GM12878 (cell line): ENCODE measurements at regions not wholly inside any gene's neighbourhood (a gene's known extent, or its start where the extent isn't known, plus 50 kb on each side); places are given as distances from the start of the nearest gene placed in this dataset. TPM values are rescaled to one million over a fixed set of nuclear protein-coding genes. Genes with fewer than 3 reads are reported as not detected.

Experiments
- ATAC-seq: fragments of 200-7000 bp; cut with Tn5 transposase; 3 replicates; pipeline ENCODE4 v1.9.1; 2020; ENCODE audit warnings: mild to moderate bottlenecking, moderate library complexity
- BruUV-seq: library from RNA; stranded (reverse); fragments of 400-500 nt; replicated peaks from 2 replicates; lab custom pipeline; 2021; lab: Mats Ljungman, UMichigan
- CTCF ChIA-PET: fragments of 300-600 bp; sonication (Branson Sonifier 250); formaldehyde crosslinking; extraction: SDS; loops from one replicate; lab custom pipeline; 2021; ENCODE audit warnings: inconsistent platforms; lab: Yijun Ruan, JAX
- POLR2A ChIA-PET: fragments of 350-600 bp; formaldehyde crosslinking; extraction: SDS; loops from one replicate; lab custom pipeline; 2021; ENCODE audit warnings: inconsistent platforms; lab: Charles Lee
- RAD21 ChIA-PET: fragments of 300-600 bp; sonication (Branson Sonifier 250); formaldehyde crosslinking; loops from one replicate; lab custom pipeline; 2023; ENCODE audit warnings: antibody characterized with exemption; ENCODE audit not compliant: unreplicated experiment; lab: Charles Lee
- SMC1A ChIA-PET: fragments of 300-600 bp; sonication (Branson Sonifier 250); formaldehyde crosslinking; loops from one replicate; lab custom pipeline; 2023; ENCODE audit not compliant: unreplicated experiment, uncharacterized antibody; lab: Charles Lee
- DNase-seq: peaks from one replicate; pipeline ENCODE4 v3.0.0-alpha.2; 2011; ENCODE audit warnings: low read depth, low spot score
- FAIRE-seq: peaks from 3 replicates; lab custom pipeline; 2011; peaks lifted over from hg19 to GRCh38; lab: Jason Lieb, UNC
- H2AFZ ChIP-seq: 2 replicates; pipeline ENCODE4 v1.6.0; 2011; ENCODE audit warnings: low read depth, low read length, control low read depth; ENCODE audit not compliant: control insufficient read depth
- H3K27ac ChIP-seq: 2 replicates; pipeline ENCODE4 v1.5.1; 2011; ENCODE audit warnings: control low read depth; ENCODE audit not compliant: control insufficient read depth, insufficient read depth
- H3K27me3 ChIP-seq, 2 experiments: replicated peaks in 1 of 2; 2 replicates each; pipeline versions ENCODE4 v1.6.0 to v1.6.1; 2011; ENCODE audit warnings: low read length in 1 of 2; ENCODE audit not compliant: control insufficient read depth in 2 of 2, insufficient read depth in 2 of 2
- H3K36me3 ChIP-seq, 2 experiments: 2 replicates each; pipeline ENCODE4 v1.5.1; 2011; ENCODE audit warnings: low read length in 1 of 2; ENCODE audit not compliant: control insufficient read depth in 2 of 2, insufficient read depth in 2 of 2
- H3K4me1 ChIP-seq: 2 replicates; pipeline ENCODE4 v1.6.1; 2011; ENCODE audit warnings: mild to moderate bottlenecking, low read length, moderate library complexity, mixed read lengths; ENCODE audit not compliant: control insufficient read depth, insufficient read depth
- H3K4me2 ChIP-seq: 2 replicates; pipeline ENCODE4 v1.6.0; 2011; ENCODE audit warnings: control low read depth; ENCODE audit not compliant: control insufficient read depth, insufficient read depth
- H3K4me3 ChIP-seq: fragments of 200-600 bp; sonication (generic); 2 replicates; pipeline ENCODE4 v1.5.1; 2016
- H3K79me2 ChIP-seq: 2 replicates; pipeline ENCODE4 v1.6.0; 2011; ENCODE audit warnings: low read length; ENCODE audit not compliant: control insufficient read depth, insufficient read depth
- H3K9ac ChIP-seq: 2 replicates; pipeline ENCODE4 v1.8.0; 2011; ENCODE audit warnings: low read length, control low read depth, mixed read lengths; ENCODE audit not compliant: control insufficient read depth, insufficient read depth
- H3K9me3 ChIP-seq: replicated peaks from 3 replicates; pipeline ENCODE4 v1.5.1; 2011; ENCODE audit warnings: mild to moderate bottlenecking, low read length; ENCODE audit not compliant: control insufficient read depth, insufficient read depth
- H4K20me1 ChIP-seq: 2 replicates; pipeline ENCODE4 v1.6.0; 2011; ENCODE audit not compliant: control insufficient read depth, insufficient read depth
- NFXL1 ChIP-seq: fragments of 450-650 bp; IDR thresholded peaks from 2 replicates; pipeline ENCODE4 v1.6.1; 2017; ENCODE audit warnings: antibody characterized with exemption, mild to moderate bottlenecking, borderline replicate concordance
- SPI1 ChIP-seq: IDR thresholded peaks from 2 replicates; pipeline ENCODE4 v1.6.1; 2011; ENCODE audit warnings: low read depth, mild to moderate bottlenecking, low read length, moderate library complexity, borderline replicate concordance; ENCODE audit not compliant: insufficient read depth
- SREBF1 ChIP-seq: IDR thresholded peaks from 2 replicates; pipeline ENCODE4 v1.6.1; 2012; ENCODE audit warnings: mild to moderate bottlenecking, low read length
- whole genome bisulfite sequencing: methylation state at CpG from one replicate; pipeline ENCODE4 v1.1.6; 2016; ENCODE audit warnings: low lambda C conversion rate; ENCODE audit not compliant: insufficient replicate concordance, insufficient coverage; ENCODE audit errors: missing lambda C conversion rate; 5-methylcytosine and 5-hydroxymethylcytosine counted together
- in situ Hi-C: fragments of 300-500 bp; cut with MboI; formaldehyde crosslinking; loops from 9 replicates; pipeline ENCODE4 v1.14.3; 2018; ENCODE audit warnings: mixed read lengths
- intact Hi-C: fragments of 100-400 bp; cut with micrococcal nuclease; formaldehyde crosslinking; loops from one replicate; pipeline ENCODE4 v1.14.2; 2022; ENCODE audit not compliant: unreplicated experiment
- small RNA-seq: library from RNA; depleted of rRNA; stranded (forward); fragments of <200 nt; gene quantifications from one replicate; pipeline ENCODE3, GENCODE V24; 2014
- TF ChIP-seq, protein P1 (sequence below): fragments of 450-650 bp; IDR thresholded peaks from 2 replicates; pipeline ENCODE4 v1.6.1; 2016; ENCODE audit warnings: mild to moderate bottlenecking

DNA sequence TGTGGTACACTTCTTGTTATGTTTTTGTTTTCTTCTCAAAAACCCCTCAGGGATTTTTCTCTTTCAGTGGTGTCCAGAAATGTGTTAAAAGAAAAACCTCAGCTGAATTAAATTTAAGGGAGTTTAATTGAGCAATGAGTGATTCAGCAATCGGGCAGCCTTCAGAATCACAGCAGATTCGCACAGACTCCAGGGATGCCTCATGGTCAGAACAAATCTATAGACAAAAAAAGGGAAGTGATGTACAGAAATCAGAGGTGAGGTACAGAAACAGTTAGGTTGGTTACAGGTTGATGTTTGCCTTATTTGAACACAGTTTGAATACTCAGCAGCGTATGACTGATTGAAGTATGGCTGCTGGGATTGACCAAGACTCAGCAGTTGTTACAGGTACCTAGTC, 86.2 kb downstream of the TLR5 start:
- no peaks in the 10 kb centered on the region for H3K79me2 ChIP-seq
- H2AFZ ChIP-seq: no peak overlapping the region
- SMC1A ChIA-PET: no interaction called here
- H3K36me3 ChIP-seq: no peaks in the 10 kb centered on the region
- no peak for TF ChIP-seq NFXL1
- peak; percentile 62; the same call in 1 of the 2 replicates for TF ChIP-seq SPI1
- TF ChIP-seq, all 136 proteins: peak for 1
- Histone ChIP-seq H4K20me1 (no peaks in the 10 kb centered on the region), H3K9ac (no peak overlapping the region), H3K9me3 (no peaks in the 10 kb centered on the region), H3K27me3 (peaks cover 0 to 2% of the 10 kb centered on the region in 2 experiments; a peak in 2 of 4 replicates), H3K27ac (no peak overlapping the region), H3K4me1 (no peaks in the 10 kb centered on the region), H3K4me2 (no peak overlapping the region), H3K4me3 (no peak overlapping the region)
- DNase-seq (no peak), ATAC-seq (no peak; the same call in 2 of the 3 replicates), FAIRE-seq (no peak)
- ChIA-PET POLR2A (interaction anchor here (1.7 kb wide), 1 partner anchor 13 kb away, joined by 4 read pairs; no protein-coding TSS in a partner anchor), CTCF (no interaction called here), RAD21 (no interaction called here)
- intact Hi-C loops (no loop called here), in situ Hi-C loops (no loop called here)
- BruUV-seq: no TSS peak
- WGBS: 77% methylated on average over 3 of the region's 3 CpGs

- intact Hi-C loops: no loop called here
- Histone ChIP-seq H3K4me2 (no peak overlapping the region), H3K4me1 (no peaks in the 10 kb centered on the region), H4K20me1 (no peaks in the 10 kb centered on the region), H3K27me3 (peaks cover 0 to 2% of the 10 kb centered on the region in 2 experiments; a peak in 3 of 4 replicates), H3K4me3 (no peak overlapping the region), H3K27ac (no peak overlapping the region), H3K79me2 (no peaks in the 10 kb centered on the region), H2AFZ (no peak overlapping the region), H3K9me3 (no peaks in the 10 kb centered on the region), H3K9ac (no peak overlapping the region), H3K36me3 (no peaks in the 10 kb centered on the region)
- FAIRE-seq: no peak
- WGBS: 47% methylated on average over 4 of the region's 4 CpGs
- no TSS peak for BruUV-seq
- peak; percentile 80 for ATAC-seq
- RAD21 ChIA-PET: no interaction called here
- SMC1A ChIA-PET: no interaction called here
- TF ChIP-seq SREBF1: no peak
- TF ChIP-seq, protein P1, sequence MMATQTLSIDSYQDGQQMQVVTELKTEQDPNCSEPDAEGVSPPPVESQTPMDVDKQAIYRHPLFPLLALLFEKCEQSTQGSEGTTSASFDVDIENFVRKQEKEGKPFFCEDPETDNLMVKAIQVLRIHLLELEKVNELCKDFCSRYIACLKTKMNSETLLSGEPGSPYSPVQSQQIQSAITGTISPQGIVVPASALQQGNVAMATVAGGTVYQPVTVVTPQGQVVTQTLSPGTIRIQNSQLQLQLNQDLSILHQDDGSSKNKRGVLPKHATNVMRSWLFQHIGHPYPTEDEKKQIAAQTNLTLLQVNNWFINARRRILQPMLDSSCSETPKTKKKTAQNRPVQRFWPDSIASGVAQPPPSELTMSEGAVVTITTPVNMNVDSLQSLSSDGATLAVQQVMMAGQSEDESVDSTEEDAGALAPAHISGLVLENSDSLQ: peak; percentile 75
- POLR2A ChIA-PET: no interaction called here
- no peak for DNase-seq
- in situ Hi-C loops: no loop called here
- CTCF ChIA-PET: interaction anchor here (1.1 kb wide), 1 partner anchor 68 kb away, joined by 4 read pairs; no protein-coding TSS in a partner anchor
Observed at GRCh38 chr1:223057569-223058093, 85.4 kb downstream of the TLR5 start.

Small RNA genes lying in the stretch of these regions (small RNA-seq; reads per million reads assigned to genes)
- not detected for gene NDUFB1P2
